ENCODE measurements at regions not wholly inside any gene's neighbourhood (a gene's known extent, or its start where the extent isn't known, plus 50 kb on each side); places are given as distances from the start of the nearest gene placed in this dataset.
A peak's percentile ranks its signal among the peaks of the same experiment; 100 is the strongest.
"Not testable (repeated sequence)": the region's sequence is repeated elsewhere in the genome, so short reads cannot be mapped to it uniquely, and the experiment has no call there.

DNA sequence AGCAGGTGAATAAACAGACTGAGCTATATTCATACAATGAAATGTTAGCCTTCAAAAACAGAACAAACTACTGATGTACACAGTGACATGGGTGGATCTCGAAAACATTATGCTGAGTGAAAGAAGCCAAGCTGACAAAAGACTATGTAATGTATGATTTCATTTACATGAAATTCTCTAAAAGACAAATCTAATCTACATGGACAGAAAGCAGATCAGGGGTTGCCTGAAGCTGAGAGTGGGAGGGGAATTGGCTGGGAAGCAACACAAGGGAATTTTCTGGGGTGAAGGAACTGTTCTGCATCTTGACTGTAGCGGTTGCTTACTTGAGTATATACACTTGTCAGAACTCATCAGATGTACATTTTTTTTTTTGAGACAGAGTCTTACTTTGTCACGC, 121.7 kb upstream of the SVIL start:
- no peak for DNase-seq (ENCODE audit: low read depth)

DNA sequence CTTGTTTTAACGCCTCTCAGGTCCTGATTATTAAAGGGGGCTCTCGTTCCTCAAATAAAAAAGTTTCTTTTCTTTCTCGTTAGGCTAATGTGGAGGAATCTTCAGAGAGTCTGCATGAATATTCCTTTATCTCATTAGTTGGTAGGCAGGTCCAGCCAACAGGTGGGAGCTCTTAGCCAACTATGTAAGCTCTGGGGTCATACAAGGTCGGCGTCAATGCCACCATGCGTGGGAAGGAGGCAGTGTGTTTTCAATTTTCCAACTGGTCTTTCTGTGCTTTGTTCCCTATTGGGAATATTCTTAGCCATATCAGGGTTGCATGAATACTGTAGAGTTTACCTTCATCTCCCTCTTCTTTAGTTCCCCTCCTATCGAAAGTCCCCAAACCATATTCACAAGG, 118.5 kb upstream of the SVIL start:
- DNase-seq (ENCODE audit: low read depth), result no peak

DNA sequence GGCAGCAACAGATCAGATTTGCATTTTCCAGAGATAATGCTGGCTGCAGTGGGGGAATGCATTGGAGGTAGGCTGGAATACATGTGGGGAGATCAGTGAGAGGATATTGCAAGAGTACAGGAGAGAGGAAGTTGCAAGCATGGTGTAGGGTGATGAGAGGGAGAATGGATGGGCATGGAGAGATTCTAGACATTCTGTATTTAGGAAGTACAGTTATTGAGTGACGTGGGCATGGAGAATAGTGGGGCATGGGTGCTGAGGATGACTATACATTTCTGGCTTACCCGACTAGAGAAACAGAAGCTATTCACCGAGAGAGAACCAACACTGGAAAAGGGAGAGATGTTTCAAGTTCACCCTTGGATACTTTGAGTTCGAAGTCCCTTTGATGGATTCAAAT, 116.9 kb upstream of the SVIL start:
- DNase-seq (ENCODE audit: low read depth), result no peak

- no peak for DNase-seq (ENCODE audit: low read depth)
Measured at GRCh38 chr10:29751240-29751639, 116.5 kb upstream of the SVIL start.

DNA sequence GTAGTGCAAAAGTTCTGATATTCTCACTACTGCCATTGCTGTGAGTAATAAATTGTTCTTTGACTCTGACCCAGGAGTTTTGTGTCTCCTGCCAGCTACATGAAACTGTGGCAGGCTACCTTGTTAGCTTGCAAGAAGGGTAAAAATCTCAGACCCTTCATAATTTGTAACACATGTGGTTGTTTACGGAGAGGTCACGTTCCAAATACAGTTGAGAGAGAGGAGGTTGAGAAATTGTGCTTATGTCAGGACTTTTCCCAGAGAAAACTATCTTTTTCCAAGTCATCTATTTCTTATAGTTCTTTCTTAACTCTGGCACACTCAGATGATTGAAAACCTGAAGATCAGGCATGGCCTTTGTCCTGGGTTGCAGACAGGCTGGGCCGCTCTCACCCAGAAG, 114.4 kb upstream of the SVIL start:
- no peak for DNase-seq (ENCODE audit: low read depth)

DNA sequence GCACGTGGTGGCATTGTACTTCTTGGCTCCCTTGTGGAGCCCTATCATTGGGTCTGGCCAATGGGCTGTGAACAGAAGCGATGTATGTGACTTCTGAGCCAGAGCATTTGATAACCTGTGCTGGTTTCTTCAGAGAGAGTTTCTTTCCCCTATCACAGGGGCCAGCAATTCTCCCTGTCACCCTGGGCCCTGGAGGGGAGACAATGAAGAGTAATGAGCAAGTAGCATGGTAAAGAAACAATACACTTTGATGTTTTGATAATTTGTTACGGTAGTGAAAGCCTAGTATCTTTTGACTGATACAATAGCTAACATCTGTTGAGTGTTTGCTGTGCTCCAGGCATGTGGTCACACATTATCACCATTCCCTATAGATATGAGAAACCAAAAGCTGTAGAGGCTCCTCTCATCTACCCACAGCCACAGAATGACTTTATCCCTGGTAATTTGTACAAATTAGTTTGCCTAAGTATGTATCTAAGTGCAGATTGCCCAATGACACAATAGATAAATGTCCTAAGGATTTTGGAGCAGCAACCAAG, 113.4 kb upstream of the SVIL start:
- no peak for DNase-seq (ENCODE audit: low read depth)

GRCh38 chr10:29746080-29746797, 111.5 kb upstream of the SVIL start:
- no peak for DNase-seq (ENCODE audit: low read depth)

- DNase-seq (ENCODE audit: low read depth), result no peak
Measured at GRCh38 chr10:29740981-29741545, 106.3 kb upstream of the SVIL start.

GRCh38 chr10:29738341-29738740, 103.6 kb upstream of the SVIL start:
- DNase-seq (ENCODE audit: low read depth), result no peak

GRCh38 chr10:29737074-29737593, 102.4 kb upstream of the SVIL start:
- no peak for DNase-seq (ENCODE audit: low read depth)

DNA sequence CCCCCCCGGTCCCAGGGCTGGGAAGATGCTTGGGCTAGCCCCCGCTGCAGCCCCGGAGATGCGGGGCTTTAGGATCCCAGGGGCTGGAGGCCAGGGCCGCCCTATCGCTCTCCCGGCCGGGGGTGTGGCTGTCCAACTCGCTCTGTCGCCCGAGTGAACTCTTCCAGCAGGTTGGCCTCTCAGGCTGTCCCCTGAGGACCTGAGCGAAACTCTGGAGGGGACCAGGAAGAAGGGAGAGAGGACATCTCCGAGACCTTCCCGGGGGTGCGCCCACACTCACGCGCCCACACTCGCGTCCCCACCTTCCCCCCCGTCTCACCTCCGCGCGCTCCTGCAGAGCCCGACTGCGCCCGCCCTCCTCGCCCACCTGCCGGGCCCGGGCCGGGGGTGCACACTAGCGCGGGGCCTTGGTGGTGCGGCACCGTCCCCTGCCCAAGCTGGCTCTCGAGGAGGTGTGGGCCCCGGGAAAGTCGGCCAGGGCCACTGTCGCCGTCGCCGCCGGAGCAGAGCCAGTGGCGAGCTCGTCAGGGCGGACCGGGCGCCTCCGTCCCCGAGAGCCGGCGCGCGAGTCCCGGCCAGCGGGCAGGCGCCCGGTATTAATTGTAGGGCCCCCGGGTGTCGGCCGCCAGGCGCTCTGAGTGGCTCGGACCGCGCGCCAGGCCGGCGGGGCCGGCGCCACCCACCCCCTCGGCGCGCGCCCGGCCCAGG, 101.7 kb upstream of the SVIL start:
- no peak for DNase-seq (ENCODE audit: low read depth)

- DNase-seq (ENCODE audit: low read depth), result peak; percentile 66
Measured at GRCh38 chr10:29735628-29736365, 101.0 kb upstream of the SVIL start.

DNA sequence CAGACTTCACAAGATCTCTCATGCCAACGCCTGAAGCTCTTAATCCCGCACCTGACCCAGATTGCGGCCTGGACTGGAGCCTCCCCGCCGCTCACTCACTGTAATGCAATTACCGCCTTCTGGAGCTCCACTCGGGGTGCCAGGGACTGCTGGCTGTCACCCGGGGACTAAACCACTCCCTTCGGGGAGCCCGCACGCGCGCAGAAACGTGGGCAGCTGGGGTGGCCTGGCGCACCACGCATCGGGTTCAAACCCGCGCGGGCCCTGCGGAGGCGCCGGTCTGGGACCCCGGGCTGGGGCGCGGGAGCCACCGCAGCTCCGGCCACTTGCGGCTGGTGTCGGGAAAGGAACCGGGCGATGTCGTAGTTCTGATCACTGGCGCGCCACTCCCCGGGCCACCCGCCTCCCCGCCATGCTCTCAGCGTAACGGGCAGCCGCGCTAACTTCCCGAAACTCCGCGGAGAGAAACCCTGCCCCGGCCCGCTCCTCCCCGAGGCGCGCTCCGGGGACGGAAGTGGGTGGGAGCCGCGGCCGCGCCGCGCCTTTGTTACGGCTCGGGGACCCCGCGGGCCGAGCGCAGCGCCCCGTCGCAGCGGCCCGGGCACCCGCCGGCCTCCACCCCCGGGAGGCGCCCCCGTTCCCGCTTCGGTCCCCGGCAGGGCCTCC, 100.3 kb upstream of the SVIL start:
- peak; percentile 23 for DNase-seq (ENCODE audit: low read depth)

GRCh38 chr10:29734640-29734961, 99.8 kb upstream of the SVIL start:
- no peak for DNase-seq (ENCODE audit: low read depth)

- DNase-seq (ENCODE audit: low read depth), result no peak
Measured at GRCh38 chr10:29733323-29733722, 98.6 kb upstream of the SVIL start.

GRCh38 chr10:29732918-29733317, 98.1 kb upstream of the SVIL start:
- DNase-seq (ENCODE audit: low read depth), result no peak

- no peak for DNase-seq (ENCODE audit: low read depth)
Measured at GRCh38 chr10:29731760-29732159, 97.0 kb upstream of the SVIL start.

DNA sequence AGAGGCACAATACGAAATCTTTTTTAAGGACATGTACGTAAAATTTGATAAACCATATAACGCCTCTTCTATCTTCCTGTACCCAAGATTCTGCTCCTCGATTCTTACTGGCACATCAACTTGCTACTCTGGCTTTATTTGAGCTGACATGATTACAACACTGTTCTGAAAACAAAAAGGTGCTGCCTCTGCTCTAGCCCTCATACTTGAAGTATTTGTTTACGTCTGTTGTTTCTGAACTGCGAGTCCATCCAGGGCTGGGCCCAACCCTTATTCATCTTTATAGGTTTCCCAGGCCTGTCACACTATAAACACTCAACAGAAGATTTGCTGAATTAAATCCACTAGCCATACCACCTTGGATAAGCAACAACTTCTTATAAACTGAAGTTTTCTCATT, 96.2 kb upstream of the SVIL start:
- no peak for DNase-seq (ENCODE audit: low read depth)

DNA sequence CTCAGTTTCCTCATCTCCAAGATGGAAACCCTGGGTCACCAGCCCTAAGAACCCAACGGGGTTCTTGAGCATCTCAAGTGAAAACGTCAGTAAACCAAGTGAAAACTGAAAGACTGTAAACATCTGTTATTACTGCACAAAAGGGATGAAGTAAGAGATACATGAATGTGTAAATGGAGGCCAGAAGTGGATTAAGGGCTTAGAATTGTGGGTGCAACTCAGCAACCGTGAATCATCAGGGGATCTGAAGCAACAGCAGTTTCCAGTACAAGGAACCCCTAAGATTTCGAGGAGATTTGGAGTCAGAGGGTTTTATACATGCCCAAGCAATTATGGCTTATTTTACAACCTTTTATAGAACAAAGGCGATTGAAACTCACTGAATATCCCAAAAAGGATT, 95.7 kb upstream of the SVIL start:
- no peak for DNase-seq (ENCODE audit: low read depth)

- no peak for DNase-seq (ENCODE audit: low read depth)
Measured at GRCh38 chr10:29728541-29729049, 93.8 kb upstream of the SVIL start.

GRCh38 chr10:29725927-29726326, 91.2 kb upstream of the SVIL start:
- not testable (repeated sequence) for DNase-seq (ENCODE audit: low read depth)
